Activated CD4-positive, CD25-positive, alpha-beta regulatory T cell treated with anti-CD3 and anti-CD28 coated beads, Interleukin-2, amount 50 U/mL, for 24 hours (primary cell): ENCODE measurements at regions not wholly inside any gene's neighbourhood (a gene's known extent, or its start where the extent isn't known, plus 50 kb on each side); places are given as distances from the start of the nearest gene placed in this dataset.

Source experiments
- ATAC-seq, 2 donors: fragments of 150-1000 bp; cut with Tn5 transposase; one replicate each; pipeline ENCODE4 v1.10.0; 2021; ENCODE audit warnings: mild to moderate bottlenecking in 1 of 2, moderate library complexity in 1 of 2

- ATAC-seq, result no peak
These were observed 704.4 kb downstream of the UTRN start for GRCh38 chr6:144989319-144990107.

- no peak for ATAC-seq
These were observed 705.6 kb downstream of the UTRN start for GRCh38 chr6:144990784-144991183.

DNA sequence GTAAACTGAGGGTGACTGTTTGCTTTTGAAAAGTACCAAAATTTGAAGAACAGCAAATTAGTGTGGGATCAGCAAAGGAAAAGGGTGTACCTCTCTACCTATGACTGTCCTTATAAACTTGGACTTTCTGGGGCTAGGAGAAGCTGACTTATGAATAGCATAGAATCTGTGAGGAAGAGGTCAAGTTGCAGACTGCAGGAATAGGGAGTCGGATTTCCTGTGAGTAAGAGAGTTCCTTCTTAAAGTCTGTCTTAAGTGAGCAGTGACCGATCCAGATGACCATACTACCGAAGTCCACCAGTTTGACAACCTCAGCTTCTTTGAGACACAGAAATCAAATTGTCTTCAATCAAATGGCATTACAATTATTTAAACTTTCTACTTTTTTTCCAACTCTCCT lies 708.7 kb downstream of the UTRN start:
- ATAC-seq, result no peak

DNA sequence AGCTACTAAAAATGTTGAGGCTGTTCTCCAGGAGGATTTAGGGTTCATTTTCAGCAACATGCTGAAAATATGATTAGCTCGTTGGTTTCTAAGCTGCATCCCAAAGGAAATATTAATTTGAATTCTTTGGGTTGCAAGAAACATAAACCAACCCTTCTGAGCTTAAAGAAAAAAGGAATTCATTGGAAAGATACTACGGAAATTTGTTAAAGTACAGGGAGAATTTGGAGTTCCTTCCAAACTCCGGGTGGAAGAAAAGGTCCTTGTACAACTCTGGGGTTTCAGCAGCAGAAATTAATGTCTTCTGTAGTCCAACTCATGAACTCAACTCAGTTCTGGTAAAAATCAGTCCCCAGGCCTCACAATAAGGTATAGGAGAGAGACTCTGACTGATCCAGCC lies 712.9 kb downstream of the UTRN start:
- no peak for ATAC-seq

DNA sequence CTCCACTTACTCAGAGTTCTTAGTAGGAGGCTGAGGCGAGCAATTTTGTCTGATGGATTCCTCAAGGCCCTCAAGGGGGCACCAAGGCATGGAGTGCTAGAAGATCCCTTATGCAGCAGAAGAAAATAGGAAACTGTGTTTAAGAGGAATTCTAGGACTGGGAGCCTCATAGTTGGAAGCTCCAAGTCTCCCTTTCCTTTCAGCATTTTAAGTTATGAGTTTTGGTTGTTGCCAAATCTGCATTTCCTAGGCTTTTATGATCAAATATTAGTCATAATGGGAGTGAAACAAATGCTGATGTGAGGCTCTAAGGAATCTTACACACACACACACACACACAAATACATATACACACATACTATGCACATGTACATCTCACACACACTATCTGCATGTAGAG lies 714.0 kb downstream of the UTRN start:
- no peak for ATAC-seq

- ATAC-seq, result no peak
These were observed 718.0 kb downstream of the UTRN start for GRCh38 chr6:145003145-145003544.

DNA sequence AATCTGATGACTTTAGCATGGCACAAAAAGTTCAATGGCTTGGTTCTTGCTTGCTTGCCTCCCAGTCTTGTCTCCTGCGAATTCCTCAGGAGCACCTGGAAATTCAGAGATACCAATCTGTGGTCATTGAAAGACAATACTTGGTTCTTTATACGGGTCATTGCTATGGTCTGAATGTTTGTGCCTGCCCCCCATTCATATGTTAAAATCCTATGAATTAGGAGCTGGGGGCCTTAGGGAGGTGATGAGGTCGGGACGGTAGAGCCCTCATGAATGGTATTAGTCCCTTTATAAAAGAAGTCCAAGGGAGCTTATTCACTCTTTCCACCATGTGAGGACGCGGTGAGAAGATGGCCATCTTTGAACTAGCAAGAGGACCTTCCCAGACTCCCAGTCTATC lies 721.8 kb downstream of the UTRN start:
- ATAC-seq, result no peak

DNA sequence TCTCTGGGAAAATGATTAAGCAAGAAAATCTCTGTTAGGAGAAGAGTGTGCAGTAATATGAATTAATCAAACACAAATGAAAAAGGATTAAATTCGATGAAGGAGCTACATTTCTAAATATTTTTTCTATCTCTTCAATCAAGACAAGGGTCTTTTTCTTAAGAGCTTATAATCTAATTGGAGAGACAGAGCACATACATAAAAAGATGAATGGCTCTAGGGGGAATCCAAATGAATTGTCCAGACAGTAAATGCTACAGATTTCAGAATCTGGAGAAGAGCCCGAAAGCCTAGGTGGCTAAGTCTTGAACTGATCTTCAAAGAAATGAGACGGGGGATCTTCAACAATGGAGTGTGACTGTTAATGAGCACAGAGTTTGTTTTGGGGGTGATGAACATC lies 723.6 kb downstream of the UTRN start:
- ATAC-seq, result no peak

DNA sequence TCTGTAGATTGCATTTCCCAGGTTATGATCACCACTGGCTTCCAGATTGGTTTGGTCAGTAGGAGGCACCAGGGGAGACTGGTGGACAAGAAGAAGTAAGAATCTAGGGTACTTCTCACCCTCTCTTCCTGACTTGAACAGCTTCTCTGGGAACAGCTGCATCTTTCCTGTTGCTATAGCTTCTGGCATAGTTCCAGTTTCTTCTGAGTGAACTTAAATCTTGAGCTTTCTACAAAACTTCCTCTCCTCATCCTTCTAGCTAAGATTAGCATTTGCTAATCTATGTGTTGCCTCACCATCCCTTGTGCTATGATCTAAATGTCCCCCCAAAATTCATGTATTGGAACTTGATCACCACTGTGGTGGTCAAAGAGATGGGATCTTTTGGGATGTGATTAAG lies 724.6 kb downstream of the UTRN start:
- ATAC-seq, result no peak

GRCh38 chr6:145012039-145012662 lies 723.2 kb downstream of the EPM2A start:
- ATAC-seq, result no peak

GRCh38 chr6:145015739-145016558 lies 719.4 kb downstream of the EPM2A start:
- peak; percentile 85 to 93 for ATAC-seq

GRCh38 chr6:145017051-145017450 lies 718.3 kb downstream of the EPM2A start:
- ATAC-seq, result no peak

DNA sequence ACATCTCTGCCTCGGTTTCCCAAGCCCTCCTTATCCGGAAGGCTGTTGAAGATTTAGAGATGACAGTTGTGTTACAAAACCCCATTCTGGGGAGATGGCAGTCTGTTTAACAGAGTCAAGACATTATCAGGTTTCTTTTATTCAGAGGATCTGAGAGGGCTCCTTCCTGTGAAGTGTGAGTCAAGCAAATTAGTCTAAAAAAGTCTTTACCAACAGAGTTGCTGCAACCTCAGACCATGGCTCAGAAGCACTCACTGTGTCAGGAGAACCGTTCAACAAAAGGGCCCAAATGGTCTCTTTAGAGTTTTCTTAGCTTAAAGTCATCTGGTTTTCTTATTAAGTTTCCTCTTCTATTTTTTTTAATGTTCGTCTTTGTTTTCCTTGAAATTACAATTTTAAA lies 717.8 kb downstream of the EPM2A start:
- peak in 1 of 2 donors; percentile 27 for ATAC-seq

DNA sequence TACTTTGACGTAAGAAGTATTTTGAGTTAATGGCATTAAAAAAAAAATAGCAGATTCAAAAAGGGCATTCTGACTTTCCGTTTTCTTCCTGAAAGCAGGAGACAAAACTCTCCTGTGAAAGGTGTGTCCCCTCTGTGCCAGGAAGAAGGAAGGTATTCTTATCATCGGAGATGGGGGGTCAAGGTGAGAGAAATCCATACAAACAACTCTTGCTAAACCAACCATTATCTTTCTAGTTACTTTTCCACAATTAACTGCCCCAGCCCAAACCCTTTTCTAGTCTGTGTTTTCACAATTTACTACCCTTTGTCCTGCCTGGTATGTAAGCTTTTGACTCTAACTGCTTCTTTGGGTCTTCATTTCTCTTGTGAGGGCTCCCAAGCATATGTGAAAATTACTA lies 717.3 kb downstream of the EPM2A start:
- ATAC-seq, result no peak

DNA sequence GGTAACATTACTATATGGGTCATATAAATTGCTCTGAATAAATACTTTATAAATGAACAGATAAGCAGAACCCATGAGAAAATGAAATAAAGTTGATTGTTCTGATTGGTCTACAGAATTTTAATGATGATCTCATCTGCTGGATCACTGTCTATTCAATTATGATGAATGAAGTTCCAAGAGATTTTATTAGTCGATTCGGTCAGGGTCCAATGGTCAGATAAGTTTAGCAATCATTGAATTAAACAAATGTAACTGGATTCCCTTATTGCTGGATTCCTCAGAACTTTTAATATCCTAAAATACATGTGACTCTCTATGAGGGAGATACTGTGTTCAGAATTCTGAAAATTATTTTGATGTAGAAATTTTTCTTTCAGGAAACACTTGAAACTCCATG lies 715.2 kb downstream of the EPM2A start:
- ATAC-seq, result no peak

- ATAC-seq, result no peak
These were observed 714.8 kb downstream of the EPM2A start for GRCh38 chr6:145020543-145020942.

DNA sequence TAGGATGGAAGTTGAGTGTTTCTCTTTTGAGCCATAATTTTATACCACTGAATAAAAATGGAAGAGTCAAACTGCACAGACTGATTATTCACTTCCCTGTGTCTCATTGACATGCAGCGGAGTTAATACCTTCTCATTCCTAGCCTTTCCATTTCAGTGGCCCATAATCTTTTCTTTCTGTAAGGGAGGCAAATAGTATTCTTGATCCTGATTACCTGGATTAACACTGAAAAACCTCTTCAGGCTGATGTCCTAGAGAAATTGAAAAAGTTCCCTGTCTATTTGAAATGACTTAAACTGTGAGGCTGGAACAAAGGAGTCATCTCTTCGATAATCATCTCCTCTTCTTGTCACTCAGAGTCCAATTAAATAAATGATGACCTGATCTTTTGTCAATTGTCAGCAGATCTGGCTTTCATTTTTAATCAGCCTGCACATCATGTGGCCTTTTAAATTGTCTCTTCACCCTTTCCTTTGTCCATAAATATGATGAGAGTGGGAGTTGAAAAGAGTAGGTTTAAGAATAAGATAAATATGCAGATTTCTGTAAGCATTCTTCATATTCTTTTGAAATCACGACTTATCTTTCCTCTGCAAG lies 713.0 kb downstream of the EPM2A start:
- ATAC-seq, result no peak

GRCh38 chr6:145023116-145023726 lies 712.1 kb downstream of the EPM2A start:
- ATAC-seq, result no peak

DNA sequence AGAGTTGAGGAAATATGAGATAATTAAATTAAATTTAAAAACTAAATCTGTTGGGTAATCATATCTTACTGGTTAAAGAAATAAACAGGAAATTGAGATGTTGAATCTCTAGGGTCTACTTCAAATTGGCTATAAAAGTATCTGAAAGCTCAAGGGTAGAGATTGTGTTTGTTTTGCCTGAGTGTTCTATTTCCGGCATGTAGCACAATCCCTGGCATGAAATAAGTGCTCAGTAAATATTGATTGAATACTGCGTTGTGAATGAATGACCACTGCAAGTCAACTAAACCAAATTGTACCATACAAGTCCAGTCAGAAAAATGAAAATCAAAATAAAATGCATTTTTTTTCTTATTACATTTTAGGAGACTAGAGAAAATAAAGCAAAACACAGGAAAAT lies 709.8 kb downstream of the EPM2A start:
- no peak for ATAC-seq

DNA sequence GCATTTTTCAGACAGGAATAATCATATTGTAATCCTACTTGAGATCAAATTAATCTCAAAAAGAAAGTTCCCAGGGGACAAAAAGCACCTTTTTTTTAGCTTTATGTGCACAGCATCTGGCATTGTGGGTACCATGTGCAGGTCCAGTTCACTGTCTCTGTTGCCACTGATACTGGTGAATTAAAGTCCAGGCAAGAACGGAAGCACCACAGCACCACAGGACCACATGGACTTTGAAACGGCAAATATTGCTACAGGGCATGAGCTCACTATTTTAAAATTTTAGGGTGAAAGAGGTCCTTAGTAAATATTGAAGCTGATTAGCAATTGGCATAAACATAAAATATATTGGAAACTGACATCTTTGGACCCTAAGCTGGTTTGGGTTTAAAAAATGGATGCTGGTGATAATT lies 709.0 kb downstream of the EPM2A start:
- no peak for ATAC-seq

DNA sequence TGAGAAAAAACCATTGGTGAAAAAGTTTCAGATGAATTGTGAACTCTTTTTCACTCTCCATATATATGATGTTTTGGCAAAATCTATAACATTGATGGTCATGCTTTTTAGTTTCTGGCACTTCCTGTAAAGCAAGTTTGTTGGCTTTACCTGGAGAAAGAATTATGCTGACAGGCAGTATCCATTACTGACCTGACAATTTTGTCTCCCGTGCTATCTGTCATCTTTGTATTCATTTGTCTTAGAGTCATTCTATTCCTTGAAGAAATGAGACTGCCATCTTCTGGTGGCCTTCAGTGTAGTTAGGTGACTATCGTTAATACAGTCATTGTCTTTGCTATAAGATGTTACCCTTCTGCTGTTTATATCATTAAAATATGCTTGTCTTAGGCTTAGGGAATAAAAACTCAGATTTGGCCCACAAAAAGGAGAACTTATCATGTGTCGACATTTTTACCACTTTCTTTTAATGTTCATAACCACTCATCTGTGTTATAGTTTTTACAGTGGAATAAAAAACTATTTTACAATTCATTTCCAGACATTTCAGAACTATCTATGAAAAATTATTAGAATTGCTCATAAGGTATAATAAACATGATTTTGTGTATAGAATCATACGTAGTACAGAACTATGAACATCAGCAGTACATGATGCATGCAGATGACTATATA lies 707.0 kb downstream of the EPM2A start:
- ATAC-seq, result peak in 1 of 2 donors; percentile 45

- no peak for ATAC-seq
These were observed 704.3 kb downstream of the EPM2A start for GRCh38 chr6:145031001-145031400.
